Liver (tissue), 8 donors: ENCODE measurements at regions not wholly inside any gene's neighbourhood (a gene's known extent, or its start where the extent isn't known, plus 50 kb on each side); places are given as distances from the start of the nearest gene placed in this dataset.

Experiments used
- DNase-seq: peaks from one replicate; pipeline ENCODE4 v3.0.0-alpha.2; 2017; ENCODE audit warnings: low spot score
- H3K27ac ChIP-seq, 2 donors: one replicate each; pipeline ENCODE4 v1.7.0; 2013; ENCODE audit warnings: inconsistent platforms in 2 of 2, low read length in 2 of 2, control low read depth in 1 of 2, low read depth in 1 of 2, mild to moderate bottlenecking in 1 of 2
- H3K27me3 ChIP-seq, 4 donors: one replicate each; pipeline versions ENCODE4 v1.6.1 to v1.7.0; 2013; ENCODE audit warnings: low read length in 3 of 4, inconsistent platforms in 1 of 4, mild to moderate bottlenecking in 1 of 4, moderate library complexity in 1 of 4; ENCODE audit not compliant: control insufficient read depth in 4 of 4, insufficient read depth in 4 of 4
- H3K36me3 ChIP-seq, 4 donors: one replicate each; pipeline versions ENCODE4 v1.6.1 to v1.7.0; 2013; ENCODE audit warnings: low read length in 3 of 4, mild to moderate bottlenecking in 3 of 4, low read depth in 1 of 4, moderate library complexity in 1 of 4; ENCODE audit not compliant: control insufficient read depth in 4 of 4, insufficient read depth in 3 of 4
- H3K4me1 ChIP-seq, 4 donors: one replicate each; pipeline versions ENCODE4 v1.6.1 to v1.7.0; 2013; ENCODE audit warnings: low read length in 3 of 4, mild to moderate bottlenecking in 3 of 4, moderate library complexity in 1 of 4; ENCODE audit not compliant: control insufficient read depth in 4 of 4, insufficient read depth in 4 of 4
- H3K4me3 ChIP-seq, 3 donors: one replicate each; pipeline versions ENCODE4 v1.6.1 to v1.7.0; 2013; ENCODE audit warnings: low read length in 3 of 3, control low read depth in 1 of 3, low read depth in 1 of 3, mild to moderate bottlenecking in 1 of 3
- H3K9ac ChIP-seq, 2 donors: one replicate each; pipeline ENCODE4 v1.7.0; 2013; ENCODE audit warnings: low read length in 2 of 2, mild to moderate bottlenecking in 2 of 2, moderate library complexity in 2 of 2, control low read depth in 1 of 2, low read depth in 1 of 2
- H3K9me3 ChIP-seq, 4 donors: one replicate each; pipeline versions ENCODE4 v1.6.1 to v1.7.0; 2013; ENCODE audit warnings: low read length in 3 of 4; ENCODE audit not compliant: control insufficient read depth in 4 of 4
- ATF3 ChIP-seq: IDR thresholded peaks from 2 replicates; pipeline ENCODE4 v1.6.1; 2016; ENCODE audit warnings: antibody characterized with exemption
- EGR1 ChIP-seq, 2 donors: IDR thresholded peaks; 2 replicates each; pipeline ENCODE4 v1.6.1; 2016 to 2018; ENCODE audit warnings: antibody characterized with exemption in 2 of 2, low read depth in 2 of 2
- FOXA2 ChIP-seq: IDR thresholded peaks from 2 replicates; pipeline ENCODE4 v1.6.1; 2016; ENCODE audit warnings: antibody characterized with exemption
- GABPA ChIP-seq, 2 donors: IDR thresholded peaks in 1 of 2; conservative IDR thresholded peaks in 1 of 2; 2 replicates each; pipeline ENCODE4 v1.6.1; 2016; ENCODE audit warnings: antibody characterized with exemption in 2 of 2, mild to moderate bottlenecking in 1 of 2, moderate library complexity in 1 of 2
- HNF4A ChIP-seq, 2 donors: conservative IDR thresholded peaks; 2 replicates each; pipeline ENCODE4 v1.6.1; 2016; ENCODE audit warnings: antibody characterized with exemption in 2 of 2, mild to moderate bottlenecking in 2 of 2
- HNF4G ChIP-seq: IDR thresholded peaks from 2 replicates; pipeline ENCODE4 v1.6.1; 2016; ENCODE audit warnings: antibody characterized with exemption
- JUND ChIP-seq, 2 donors: IDR thresholded peaks; 2 replicates each; pipeline ENCODE4 v1.6.1; 2016; ENCODE audit warnings: antibody characterized with exemption in 2 of 2
- MAX ChIP-seq: IDR thresholded peaks from 2 replicates; pipeline ENCODE4 v1.6.1; 2016; ENCODE audit warnings: antibody characterized with exemption
- NR2F2 ChIP-seq: IDR thresholded peaks from 2 replicates; pipeline ENCODE4 v1.6.1; 2016; ENCODE audit warnings: antibody characterized with exemption
- RAD21 ChIP-seq, 2 donors: IDR thresholded peaks; 2 replicates each; pipeline ENCODE4 v1.6.1; 2016; ENCODE audit warnings: antibody characterized with exemption in 2 of 2, mild to moderate bottlenecking in 2 of 2
- RXRA ChIP-seq, 2 donors: IDR thresholded peaks; 2 replicates each; pipeline ENCODE4 v1.6.1; 2017 to 2018; ENCODE audit warnings: antibody characterized with exemption in 2 of 2, mild to moderate bottlenecking in 1 of 2
- TAF1 ChIP-seq: conservative IDR thresholded peaks from 2 replicates; pipeline ENCODE4 v1.6.1; 2016; ENCODE audit warnings: antibody characterized with exemption, mild to moderate bottlenecking
- YY1 ChIP-seq: IDR thresholded peaks from 2 replicates; pipeline ENCODE4 v1.6.1; 2016; ENCODE audit warnings: antibody characterized with exemption, mild to moderate bottlenecking
- ZBTB33 ChIP-seq: IDR thresholded peaks from 2 replicates; pipeline ENCODE4 v1.6.1; 2016; ENCODE audit warnings: antibody characterized with exemption
- WGBS: extraction: QIAGEN DNeasy Blood & Tissue Kit; methylation state at CpG from one replicate; pipeline ENCODE4 v1.1.7; 2013; 5-methylcytosine and 5-hydroxymethylcytosine counted together
- TF ChIP-seq, protein P1 (sequence below): fragments of 150-350 bp; IDR thresholded peaks from 2 replicates; pipeline ENCODE4 v1.5.1; 2017; ENCODE audit warnings: improper control_type of control experiment, low read depth, low read length; ENCODE audit not compliant: missing input control
- TF ChIP-seq, protein P2 (sequence below): IDR thresholded peaks from 2 replicates; pipeline ENCODE4 v1.6.1; 2016; ENCODE audit warnings: antibody characterized with exemption, mild to moderate bottlenecking
- donor health status: healthy.
- donor health status: healthy.
- donor health status: healthy.
- donor health status: healthy.
- donor health status: healthy.

- H3K27me3 ChIP-seq, result no peaks in the 10 kb centered on the region
- DNase-seq, result no peak
- H3K27ac ChIP-seq, result no peak overlapping the region
- TF ChIP-seq, protein P1, sequence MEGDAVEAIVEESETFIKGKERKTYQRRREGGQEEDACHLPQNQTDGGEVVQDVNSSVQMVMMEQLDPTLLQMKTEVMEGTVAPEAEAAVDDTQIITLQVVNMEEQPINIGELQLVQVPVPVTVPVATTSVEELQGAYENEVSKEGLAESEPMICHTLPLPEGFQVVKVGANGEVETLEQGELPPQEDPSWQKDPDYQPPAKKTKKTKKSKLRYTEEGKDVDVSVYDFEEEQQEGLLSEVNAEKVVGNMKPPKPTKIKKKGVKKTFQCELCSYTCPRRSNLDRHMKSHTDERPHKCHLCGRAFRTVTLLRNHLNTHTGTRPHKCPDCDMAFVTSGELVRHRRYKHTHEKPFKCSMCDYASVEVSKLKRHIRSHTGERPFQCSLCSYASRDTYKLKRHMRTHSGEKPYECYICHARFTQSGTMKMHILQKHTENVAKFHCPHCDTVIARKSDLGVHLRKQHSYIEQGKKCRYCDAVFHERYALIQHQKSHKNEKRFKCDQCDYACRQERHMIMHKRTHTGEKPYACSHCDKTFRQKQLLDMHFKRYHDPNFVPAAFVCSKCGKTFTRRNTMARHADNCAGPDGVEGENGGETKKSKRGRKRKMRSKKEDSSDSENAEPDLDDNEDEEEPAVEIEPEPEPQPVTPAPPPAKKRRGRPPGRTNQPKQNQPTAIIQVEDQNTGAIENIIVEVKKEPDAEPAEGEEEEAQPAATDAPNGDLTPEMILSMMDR, result no peak
- TF ChIP-seq MAX (no peak), JUND (IDR thresholded peaks at IDR 0.05) (no peak), YY1 (no peak), RAD21 (IDR thresholded peaks at IDR 0.05) (no peak), TAF1 (no peak), HNF4G (no peak), RXRA (IDR thresholded peaks at IDR 0.05) (no peak), ZBTB33 (no peak), ATF3 (no peak), GABPA (IDR thresholded peaks at IDR 0.05 in 1 of 2, conservative IDR thresholded peaks at IDR 0.05 in 1 of 2) (no peak), HNF4A (conservative IDR thresholded peaks at IDR 0.05) (no peak), FOXA2 (no peak)
- peaks cover 0 to 3% (median 0%) of the 10 kb centered on the region in 4 donors for H3K9me3 ChIP-seq
- no peaks in the 10 kb centered on the region for H3K4me1 ChIP-seq
- no peak overlapping the region for H3K4me3 ChIP-seq
- no peak overlapping the region for H3K9ac ChIP-seq
- no peaks in the 10 kb centered on the region for H3K36me3 ChIP-seq
Measured at GRCh38 chrX:152061557-152061956, 76.8 kb downstream of the MAGEA10 start.

DNA sequence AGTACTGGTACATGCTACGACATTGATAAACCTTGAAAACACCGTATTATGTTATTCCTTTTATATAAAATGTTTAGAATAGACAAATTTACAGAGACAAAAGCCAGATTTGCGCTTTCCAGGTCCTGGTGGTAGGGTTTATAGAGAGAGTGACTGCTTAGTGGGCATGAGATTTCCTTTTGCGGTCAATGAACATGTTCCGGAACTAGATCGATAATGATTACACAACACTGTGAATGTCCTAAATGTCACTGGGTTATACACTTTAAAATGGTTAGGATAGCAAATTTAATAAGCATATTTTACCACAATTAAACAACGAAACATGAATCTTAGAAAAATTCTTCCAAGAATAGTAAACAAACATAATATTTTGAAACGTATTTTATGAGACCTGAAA, 77.3 kb downstream of the MAGEA10 start:
- peaks cover 0 to 3% (median 0%) of the 10 kb centered on the region in 4 donors for H3K9me3 ChIP-seq
- H3K27me3 ChIP-seq, result no peaks in the 10 kb centered on the region
- no peak overlapping the region for H3K4me3 ChIP-seq
- H3K27ac ChIP-seq, result no peak overlapping the region
- no peaks in the 10 kb centered on the region for H3K36me3 ChIP-seq
- no peaks in the 10 kb centered on the region for H3K4me1 ChIP-seq
- TF ChIP-seq, protein P2, sequence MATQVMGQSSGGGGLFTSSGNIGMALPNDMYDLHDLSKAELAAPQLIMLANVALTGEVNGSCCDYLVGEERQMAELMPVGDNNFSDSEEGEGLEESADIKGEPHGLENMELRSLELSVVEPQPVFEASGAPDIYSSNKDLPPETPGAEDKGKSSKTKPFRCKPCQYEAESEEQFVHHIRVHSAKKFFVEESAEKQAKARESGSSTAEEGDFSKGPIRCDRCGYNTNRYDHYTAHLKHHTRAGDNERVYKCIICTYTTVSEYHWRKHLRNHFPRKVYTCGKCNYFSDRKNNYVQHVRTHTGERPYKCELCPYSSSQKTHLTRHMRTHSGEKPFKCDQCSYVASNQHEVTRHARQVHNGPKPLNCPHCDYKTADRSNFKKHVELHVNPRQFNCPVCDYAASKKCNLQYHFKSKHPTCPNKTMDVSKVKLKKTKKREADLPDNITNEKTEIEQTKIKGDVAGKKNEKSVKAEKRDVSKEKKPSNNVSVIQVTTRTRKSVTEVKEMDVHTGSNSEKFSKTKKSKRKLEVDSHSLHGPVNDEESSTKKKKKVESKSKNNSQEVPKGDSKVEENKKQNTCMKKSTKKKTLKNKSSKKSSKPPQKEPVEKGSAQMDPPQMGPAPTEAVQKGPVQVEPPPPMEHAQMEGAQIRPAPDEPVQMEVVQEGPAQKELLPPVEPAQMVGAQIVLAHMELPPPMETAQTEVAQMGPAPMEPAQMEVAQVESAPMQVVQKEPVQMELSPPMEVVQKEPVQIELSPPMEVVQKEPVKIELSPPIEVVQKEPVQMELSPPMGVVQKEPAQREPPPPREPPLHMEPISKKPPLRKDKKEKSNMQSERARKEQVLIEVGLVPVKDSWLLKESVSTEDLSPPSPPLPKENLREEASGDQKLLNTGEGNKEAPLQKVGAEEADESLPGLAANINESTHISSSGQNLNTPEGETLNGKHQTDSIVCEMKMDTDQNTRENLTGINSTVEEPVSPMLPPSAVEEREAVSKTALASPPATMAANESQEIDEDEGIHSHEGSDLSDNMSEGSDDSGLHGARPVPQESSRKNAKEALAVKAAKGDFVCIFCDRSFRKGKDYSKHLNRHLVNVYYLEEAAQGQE, result no peak
- TF ChIP-seq ATF3 (no peak), MAX (no peak), NR2F2 (no peak), EGR1 (IDR thresholded peaks at IDR 0.05; ENCODE audit: low read depth in 2 of 2) (no peak), TAF1 (no peak), ZBTB33 (no peak), RXRA (IDR thresholded peaks at IDR 0.05) (peak in 1 of 2 donors; percentile 31)
- TF ChIP-seq, protein P1, result no peak
- 62% methylated on average over 8 of the region's 8 CpGs for WGBS
- DNase-seq, result no peak
- H3K9ac ChIP-seq, result no peak overlapping the region
